Erythroblast (primary cell): ENCODE measurements at regions not wholly inside any gene's neighbourhood (a gene's known extent, or its start where the extent isn't known, plus 50 kb on each side); places are given as distances from the start of the nearest gene placed in this dataset.

Experiments
- GATA1 ChIP-seq: IDR thresholded peaks from 2 replicates; pipeline ENCODE4 v1.6.1; 2011; ENCODE audit warnings: low read depth, mild to moderate bottlenecking, control low read depth, low read length, moderate library complexity
- POLR2A ChIP-seq: IDR thresholded peaks from 2 replicates; pipeline ENCODE4 v1.6.1; 2011; ENCODE audit warnings: mild to moderate bottlenecking, low read length

GRCh38 chr11:41866525-41866924, 407.1 kb upstream of the LRRC4C start:
- TF ChIP-seq POLR2A (no peak), GATA1 (no peak)
